Vagina (tissue), 2 donors: ENCODE measurements at regions not wholly inside any gene's neighbourhood (a gene's known extent, or its start where the extent isn't known, plus 50 kb on each side); places are given as distances from the start of the nearest gene placed in this dataset.

Experiments used
- DNase-seq, 2 donors: peaks; one replicate each; pipeline ENCODE4 v3.0.0-alpha.2; 2017; ENCODE audit errors: extremely low spot score in 2 of 2
- H3K27ac ChIP-seq: fragments of 200-600 bp; sonication (generic); one replicate; pipeline ENCODE4 v1.5.1; 2019
- H3K27me3 ChIP-seq: fragments of 200-600 bp; sonication (generic); one replicate; pipeline ENCODE4 v1.5.1; 2019
- H3K36me3 ChIP-seq, 2 donors: fragments of 200-600 bp; sonication (generic); one replicate each; pipeline ENCODE4 v1.5.1; 2017 to 2019
- H3K4me1 ChIP-seq: fragments of 200-600 bp; sonication (generic); one replicate; pipeline ENCODE4 v1.5.1; 2019
- H3K4me3 ChIP-seq, 2 donors: fragments of 200-600 bp; sonication (generic); 1 replicate in 1 of 2; 2 replicates in 1 of 2; pipeline ENCODE4 v1.5.1; 2016 to 2019
- H3K9me3 ChIP-seq: fragments of 200-600 bp; sonication (generic); one replicate; pipeline ENCODE4 v1.5.1; 2019
- POLR2A ChIP-seq, 2 donors: fragments of 450-650 bp; IDR thresholded peaks; one replicate each; pipeline ENCODE4 v1.6.1; 2017; ENCODE audit warnings: antibody characterized with exemption in 2 of 2, mild to moderate bottlenecking in 2 of 2, moderate library complexity in 2 of 2
- POLR2AphosphoS5 ChIP-seq, 2 donors: sonication (generic); formaldehyde crosslinking; IDR thresholded peaks; one replicate each; pipeline ENCODE4 v1.9.0; 2017; ENCODE audit warnings: antibody characterized with exemption in 2 of 2, mild to moderate bottlenecking in 2 of 2, low read depth in 1 of 2; ENCODE audit not compliant: insufficient read depth in 1 of 2
- intact Hi-C: fragments of 100-400 bp; cut with DNase I; formaldehyde crosslinking; loops from one replicate; pipeline ENCODE4 v1.15.1; 2023
- TF ChIP-seq, protein P1 (sequence below), 3 experiments: fragments of 450-650 bp in 2 of 3; fragments of 200-600 bp in 1 of 3; sonication (generic) in 1 of 3; IDR thresholded peaks; one replicate each; pipeline ENCODE4 v1.5.1; 2017 to 2019; ENCODE audit warnings: antibody characterized with exemption in 3 of 3, mild to moderate bottlenecking in 2 of 3, moderate library complexity in 2 of 3

DNA sequence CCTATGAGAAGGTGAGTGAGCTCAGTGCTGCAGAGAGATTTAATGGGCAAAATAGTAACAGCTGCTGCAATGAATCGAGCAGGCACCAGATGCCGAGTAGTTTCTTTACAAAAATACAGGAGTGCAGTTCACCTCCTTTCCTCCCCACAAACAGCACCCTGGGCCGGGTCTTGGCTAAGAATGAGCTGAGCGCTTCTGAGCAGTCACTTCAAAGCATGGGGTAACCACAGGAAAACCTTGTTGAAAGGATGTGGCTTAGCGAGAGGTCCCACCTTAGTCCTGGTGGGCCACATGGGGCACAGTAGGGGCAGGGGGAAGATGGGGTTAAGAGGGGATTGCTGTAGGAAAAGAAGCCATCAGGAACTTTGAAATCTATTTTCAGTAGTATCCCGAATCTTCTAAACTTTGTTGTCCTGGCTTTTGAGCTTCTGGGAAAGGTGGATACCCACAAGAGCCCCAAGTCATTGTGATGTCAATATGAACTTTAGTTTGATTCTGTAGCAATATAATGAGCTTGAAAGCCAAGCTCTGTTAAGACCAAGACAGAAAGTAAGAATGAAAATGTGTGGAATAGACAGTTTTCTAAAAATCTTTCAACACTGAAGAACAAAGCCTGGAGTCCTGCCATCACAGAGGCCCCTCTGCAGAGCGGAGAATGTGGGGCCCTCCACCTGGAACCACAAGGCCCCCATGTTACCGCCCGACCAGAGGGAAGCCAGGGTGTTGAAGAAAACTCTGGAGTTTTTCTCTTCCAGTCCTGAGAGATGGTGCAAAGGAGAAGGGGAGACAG lies 101.0 kb upstream of the ZNF236 start:
- TF ChIP-seq POLR2AphosphoS5 (IDR thresholded peaks at IDR 0.05; ENCODE audit: insufficient read depth in 1 of 2, low read depth in 1 of 2), result no peak
- TF ChIP-seq, protein P1, sequence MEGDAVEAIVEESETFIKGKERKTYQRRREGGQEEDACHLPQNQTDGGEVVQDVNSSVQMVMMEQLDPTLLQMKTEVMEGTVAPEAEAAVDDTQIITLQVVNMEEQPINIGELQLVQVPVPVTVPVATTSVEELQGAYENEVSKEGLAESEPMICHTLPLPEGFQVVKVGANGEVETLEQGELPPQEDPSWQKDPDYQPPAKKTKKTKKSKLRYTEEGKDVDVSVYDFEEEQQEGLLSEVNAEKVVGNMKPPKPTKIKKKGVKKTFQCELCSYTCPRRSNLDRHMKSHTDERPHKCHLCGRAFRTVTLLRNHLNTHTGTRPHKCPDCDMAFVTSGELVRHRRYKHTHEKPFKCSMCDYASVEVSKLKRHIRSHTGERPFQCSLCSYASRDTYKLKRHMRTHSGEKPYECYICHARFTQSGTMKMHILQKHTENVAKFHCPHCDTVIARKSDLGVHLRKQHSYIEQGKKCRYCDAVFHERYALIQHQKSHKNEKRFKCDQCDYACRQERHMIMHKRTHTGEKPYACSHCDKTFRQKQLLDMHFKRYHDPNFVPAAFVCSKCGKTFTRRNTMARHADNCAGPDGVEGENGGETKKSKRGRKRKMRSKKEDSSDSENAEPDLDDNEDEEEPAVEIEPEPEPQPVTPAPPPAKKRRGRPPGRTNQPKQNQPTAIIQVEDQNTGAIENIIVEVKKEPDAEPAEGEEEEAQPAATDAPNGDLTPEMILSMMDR (IDR thresholded peaks at IDR 0.05), result no peak
- no peak for TF ChIP-seq POLR2A (IDR thresholded peaks at IDR 0.05)
- intact Hi-C loops, result no loop called here
- Histone ChIP-seq H3K4me1 (no peaks in the 10 kb centered on the region), H3K27me3 (no peaks in the 10 kb centered on the region), H3K9me3 (no peaks in the 10 kb centered on the region), H3K36me3 (no peaks in the 10 kb centered on the region), H3K4me3 (no peak overlapping the region), H3K27ac (no peak overlapping the region)
- DNase-seq, result peak in 1 of 2 donors; percentile 83

DNA sequence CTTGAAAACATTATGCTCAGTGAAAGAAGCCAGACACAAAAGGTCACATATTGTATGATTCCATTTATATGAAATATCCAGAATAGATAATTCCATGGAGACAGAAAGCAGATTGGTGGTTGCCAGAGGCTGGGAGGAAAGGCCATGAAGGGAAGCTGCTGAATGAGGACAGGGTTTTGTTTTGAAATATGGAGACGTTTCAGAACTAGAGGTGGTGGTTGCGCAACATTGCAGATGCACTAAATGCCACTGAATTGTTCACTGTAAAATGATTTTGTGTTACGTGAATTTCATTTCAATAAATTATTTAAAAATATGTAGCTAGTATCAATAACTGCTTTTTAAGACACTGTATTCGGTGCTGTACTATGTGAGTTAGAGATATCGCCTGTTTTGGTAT lies 101.7 kb upstream of the ZNF236 start:
- H3K4me1 ChIP-seq, result no peaks in the 10 kb centered on the region

DNA sequence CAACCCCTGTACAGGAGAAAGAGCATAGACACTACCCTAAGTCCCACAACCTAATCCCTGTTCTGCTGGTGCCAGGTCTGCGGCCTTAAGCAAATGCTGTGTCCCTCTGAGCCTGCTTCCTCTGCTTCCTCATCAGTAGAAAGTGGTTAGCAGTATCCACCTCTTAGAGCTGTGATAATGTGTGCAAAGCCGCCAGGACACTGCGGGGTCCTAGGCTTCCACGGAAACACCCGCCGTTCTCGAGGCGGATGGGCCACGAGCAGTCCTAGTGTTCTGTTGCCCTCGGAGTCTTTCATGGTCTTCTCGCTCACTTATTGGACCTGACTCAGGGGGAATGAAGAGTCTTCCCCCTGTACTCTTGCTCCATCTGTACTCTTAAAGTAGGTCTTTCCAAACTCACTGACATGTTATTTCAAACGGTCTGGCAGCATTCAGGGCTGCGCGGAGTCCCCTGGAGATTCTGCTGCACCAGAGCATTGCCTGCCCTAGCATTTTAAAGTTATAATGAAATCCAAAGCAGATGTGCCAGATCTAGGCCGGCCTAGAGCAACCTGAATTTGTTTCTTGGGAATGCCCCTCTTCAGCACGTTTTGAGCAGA lies 107.2 kb upstream of the ZNF236 start:
- Histone ChIP-seq H3K27me3 (no peaks in the 10 kb centered on the region), H3K4me3 (no peak overlapping the region), H3K27ac (peak overlapping the region; percentile 58), H3K9me3 (no peaks in the 10 kb centered on the region), H3K4me1 (no peaks in the 10 kb centered on the region), H3K36me3 (no peaks in the 10 kb centered on the region)
- peak in 1 of 2 donors; percentile 38 for TF ChIP-seq POLR2AphosphoS5 (IDR thresholded peaks at IDR 0.05; ENCODE audit: insufficient read depth in 1 of 2, low read depth in 1 of 2)
- TF ChIP-seq, protein P1 (IDR thresholded peaks at IDR 0.05), result no peak
- intact Hi-C loops, result no loop called here
- no peak for DNase-seq

More for the DNA sequence above, 101.7 kb upstream of the ZNF236 start:
- intact Hi-C loops, result no loop called here
- H3K27ac ChIP-seq, result no peak overlapping the region
- H3K27me3 ChIP-seq, result no peaks in the 10 kb centered on the region
- H3K9me3 ChIP-seq, result no peaks in the 10 kb centered on the region
- no peak for TF ChIP-seq POLR2A (IDR thresholded peaks at IDR 0.05)
- TF ChIP-seq, protein P1 (IDR thresholded peaks at IDR 0.05), result no peak
- no peak for TF ChIP-seq POLR2AphosphoS5 (IDR thresholded peaks at IDR 0.05; ENCODE audit: insufficient read depth in 1 of 2, low read depth in 1 of 2)
- H3K4me3 ChIP-seq, result no peak overlapping the region
- H3K36me3 ChIP-seq, result no peaks in the 10 kb centered on the region
- DNase-seq, result peak in 1 of 2 donors; percentile 37

DNA sequence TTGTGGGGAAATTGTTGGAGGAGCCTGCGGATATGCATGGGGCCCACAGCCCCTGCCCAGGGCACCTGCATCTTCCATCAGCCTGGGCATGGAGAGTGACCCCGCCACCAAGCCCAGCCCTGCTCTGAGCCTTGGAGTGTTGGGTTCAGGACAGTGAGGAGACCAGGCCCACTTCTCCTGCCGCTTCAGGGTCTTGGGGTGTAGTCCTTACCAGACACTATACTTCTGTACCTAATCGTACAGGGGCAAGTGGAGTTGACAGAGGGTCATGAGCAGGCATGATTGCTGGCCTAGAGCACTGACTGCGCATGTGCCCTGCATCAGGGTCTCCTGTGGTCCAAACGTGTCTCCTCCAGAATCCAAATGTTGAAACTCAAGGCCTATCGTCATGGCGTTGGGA lies 108.9 kb upstream of the ZNF236 start:
- no peak for TF ChIP-seq POLR2A (IDR thresholded peaks at IDR 0.05)
- TF ChIP-seq POLR2AphosphoS5 (IDR thresholded peaks at IDR 0.05; ENCODE audit: insufficient read depth in 1 of 2, low read depth in 1 of 2), result no peak
- TF ChIP-seq, protein P1 (IDR thresholded peaks at IDR 0.05), result no peak
- DNase-seq, result peak in 1 of 2 donors; percentile 67
- Histone ChIP-seq H3K4me1 (peaks cover 4% of the 10 kb centered on the region), H3K9me3 (no peaks in the 10 kb centered on the region), H3K4me3 (no peak overlapping the region), H3K27me3 (no peaks in the 10 kb centered on the region), H3K27ac (no peak overlapping the region), H3K36me3 (no peaks in the 10 kb centered on the region)
- intact Hi-C loops, result no loop called here
